ENCODE measurements at regions not wholly inside any gene's neighbourhood (a gene's known extent, or its start where the extent isn't known, plus 50 kb on each side); places are given as distances from the start of the nearest gene placed in this dataset.

GRCh38 chr5:5687113-5687512 is 264.6 kb downstream of the ICE1 start:
- Histone ChIP-seq H3K18ac (ENCODE audit: extremely low read depth, low read length) (no peak overlapping the region), H3K79me1 (ENCODE audit: low read depth, low read length) (no peaks in the 10 kb centered on the region), H2BK12ac (ENCODE audit: low read depth, low read length) (no peak overlapping the region), H3K9ac (replicated peaks in 1 of 4; ENCODE audit: extremely low read depth in 1 of 4, low read depth in 3 of 4, low read length in 3 of 4) (no peak overlapping the region), H3K4me1 (replicated peaks in 1 of 4; ENCODE audit: control insufficient read depth in 3 of 4, insufficient read depth in 4 of 4, low read length in 3 of 4) (no peaks in the 10 kb centered on the region), H4K8ac (ENCODE audit: extremely low read depth, insufficient read depth, low read length) (no peak overlapping the region), H2BK15ac (ENCODE audit: low read length) (0 out of 2 replicates have a peak overlapping the region, but pooled peaks have one; percentile 25), H4K20me1 (replicated peaks in 1 of 2; ENCODE audit: control insufficient read depth in 1 of 2, insufficient read depth in 2 of 2, low read length in 2 of 2) (no peaks in the 10 kb centered on the region), H3K27me3 (replicated peaks in 1 of 4; ENCODE audit: control insufficient read depth in 3 of 4, extremely low read depth in 1 of 4, insufficient read depth in 3 of 4, low read length in 3 of 4) (no peaks in the 10 kb centered on the region), H3K23ac (ENCODE audit: insufficient read length) (no peak overlapping the region), H3K79me2 (ENCODE audit: control insufficient read depth in 1 of 2, insufficient read depth in 2 of 2, low read length in 2 of 2) (no peaks in the 10 kb centered on the region), H2BK120ac (replicated peaks; ENCODE audit: low read depth, low read length) (no peak overlapping the region), H3K23me2 (ENCODE audit: low read depth, low read length) (no peaks in the 10 kb centered on the region), H3K4ac (replicated peaks; ENCODE audit: insufficient read length, low read depth, low read length) (no peak overlapping the region), H2AFZ (ENCODE audit: low read length) (0 out of 2 replicates have a peak overlapping the region, but pooled peaks have one; percentile 53), H3K4me2 (ENCODE audit: insufficient read depth in 1 of 2, low read depth in 2 of 2, low read length in 2 of 2) (no peak overlapping the region), H4K5ac (ENCODE audit: insufficient read length, low read depth, low read length) (no peak overlapping the region), H3K4me3 (ENCODE audit: extremely low read depth in 1 of 4, insufficient read depth in 2 of 4, low read depth in 3 of 4, low read length in 4 of 4) (no peak overlapping the region), H3K36me3 (ENCODE audit: control insufficient read depth in 2 of 4, insufficient read depth in 4 of 4, low read length in 3 of 4) (no peaks in the 10 kb centered on the region), H2BK5ac (ENCODE audit: low read depth, low read length) (no peak overlapping the region), H3K27ac (ENCODE audit: low read depth, low read length) (no peak overlapping the region), H3K9me3 (ENCODE audit: insufficient read depth in 2 of 2, low read depth in 1 of 2, low read length in 1 of 2) (0 out of 4 replicates have a peak, but pooled peaks cover 3 to 7% of the 10 kb centered on the region in 2 experiments), H4K91ac (replicated peaks; ENCODE audit: insufficient read length, low read length) (no peak overlapping the region), H2AK5ac (ENCODE audit: low read depth, low read length) (no peak overlapping the region), H2BK20ac (ENCODE audit: low read length) (no peak overlapping the region), H3K56ac (replicated peaks; ENCODE audit: insufficient read length, low read depth, low read length) (no peak overlapping the region), H3K14ac (ENCODE audit: insufficient read length) (no peak overlapping the region)
- FAIRE-seq (no peak), DNase-seq (ENCODE audit: low read depth in 1 of 2, low spot score in 2 of 2) (no peak)
- ChIA-PET CTCF (ENCODE audit: partially characterized antibody) (interaction anchor here (0.5 to 1.8 kb wide), 4 partner anchors 8 to 196 kb away, joined by 3 to 4 read pairs (median 4); no protein-coding TSS in a partner anchor), POLR2A (ENCODE audit: partially characterized antibody) (no interaction called here)
- TF ChIP-seq, protein P1, sequence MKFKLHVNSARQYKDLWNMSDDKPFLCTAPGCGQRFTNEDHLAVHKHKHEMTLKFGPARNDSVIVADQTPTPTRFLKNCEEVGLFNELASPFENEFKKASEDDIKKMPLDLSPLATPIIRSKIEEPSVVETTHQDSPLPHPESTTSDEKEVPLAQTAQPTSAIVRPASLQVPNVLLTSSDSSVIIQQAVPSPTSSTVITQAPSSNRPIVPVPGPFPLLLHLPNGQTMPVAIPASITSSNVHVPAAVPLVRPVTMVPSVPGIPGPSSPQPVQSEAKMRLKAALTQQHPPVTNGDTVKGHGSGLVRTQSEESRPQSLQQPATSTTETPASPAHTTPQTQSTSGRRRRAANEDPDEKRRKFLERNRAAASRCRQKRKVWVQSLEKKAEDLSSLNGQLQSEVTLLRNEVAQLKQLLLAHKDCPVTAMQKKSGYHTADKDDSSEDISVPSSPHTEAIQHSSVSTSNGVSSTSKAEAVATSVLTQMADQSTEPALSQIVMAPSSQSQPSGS (IDR thresholded peaks at IDR 0.05; ENCODE audit: low read length), result no peak
- no peak for TF ChIP-seq KDM5A (IDR thresholded peaks at IDR 0.05; ENCODE audit: low read length)
- no peak for TF ChIP-seq CHD1 (IDR thresholded peaks at IDR 0.05; ENCODE audit: low read depth, low read length)
- whole genome bisulfite sequencing, 2 experiments (ENCODE audit: extremely low coverage in 1 of 2, insufficient coverage in 1 of 2, insufficient read length in 1 of 2, insufficient replicate concordance in 2 of 2, low coverage in 1 of 2, low lambda C conversion rate in 2 of 2, missing lambda C conversion rate in 1 of 2), result 87% methylated on average over 2 of the region's 2 CpGs; no CpG with 5 or more reads in 1 of the 2 experiments

All from H1 (cell line).